ENCODE measurements at regions not wholly inside any gene's neighbourhood (a gene's known extent, or its start where the extent isn't known, plus 50 kb on each side); places are given as distances from the start of the nearest gene placed in this dataset.

- TF ChIP-seq CTCF (IDR thresholded peaks at IDR 0.05) (no peak), POLR2A (IDR thresholded peaks at IDR 0.05) (no peak)
Observed at GRCh38 chr11:44424841-44425240, 114.9 kb upstream of the ALX4 start.

Data from thyroid gland (tissue), 4 donors.